Kidney capillary endothelial cell (primary cell): ENCODE measurements at regions not wholly inside any gene's neighbourhood (a gene's known extent, or its start where the extent isn't known, plus 50 kb on each side); places are given as distances from the start of the nearest gene placed in this dataset.

Source experiments
- DNase-seq: peaks from one replicate; pipeline ENCODE4 v3.0.0-alpha.2; 2018; ENCODE audit warnings: low spot score

GRCh38 chr4:124529131-124529530 is 183.4 kb downstream of the ANKRD50 start:
- no peak for DNase-seq

DNA sequence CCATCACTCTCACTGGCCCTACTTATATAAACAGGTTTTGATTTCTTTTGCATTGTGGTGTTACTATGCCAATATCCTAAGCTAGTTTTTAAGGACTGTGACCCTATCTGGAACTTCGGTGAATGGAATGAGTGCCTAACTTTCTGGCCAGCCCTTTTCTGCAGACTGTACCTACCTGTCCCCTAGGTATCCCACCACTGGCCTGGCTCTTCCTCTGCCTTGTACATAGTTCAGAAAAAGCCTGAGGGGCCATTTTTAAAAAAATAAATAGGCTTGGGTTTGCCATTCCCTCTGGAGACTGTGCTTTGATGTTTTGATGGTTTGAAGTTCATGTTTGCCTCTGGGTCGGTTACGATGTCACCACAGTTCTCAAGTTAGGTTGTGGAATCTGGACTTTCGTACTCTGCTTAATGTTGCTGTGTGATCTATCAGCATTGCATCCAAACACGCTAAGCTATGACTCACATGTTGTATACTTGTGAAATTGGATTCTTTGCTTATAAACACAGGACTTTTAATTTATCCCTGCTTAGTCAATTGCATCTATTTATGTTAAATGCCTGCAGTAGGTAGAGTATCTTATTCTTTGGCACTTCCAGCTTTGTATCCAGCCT is 182.0 kb downstream of the ANKRD50 start:
- no peak for DNase-seq

DNA sequence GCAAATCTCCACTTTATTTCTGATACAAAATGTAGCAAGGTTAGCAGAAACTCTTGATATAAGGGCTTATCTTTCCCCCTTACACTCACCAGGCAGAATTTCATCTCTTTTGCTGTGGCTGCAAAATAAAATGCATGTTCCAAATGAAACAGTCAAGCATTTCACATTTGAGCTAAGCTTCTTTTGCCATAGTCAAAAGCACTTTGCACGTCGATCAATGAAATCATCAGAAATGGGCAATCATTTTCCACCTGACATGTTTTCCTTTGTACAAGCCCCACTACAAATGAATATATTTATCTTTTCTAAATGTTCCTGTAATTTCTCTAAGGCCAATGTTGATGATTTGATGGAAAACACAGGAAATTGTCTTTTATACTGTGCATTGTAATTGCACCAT is 178.4 kb downstream of the ANKRD50 start:
- DNase-seq = no peak

- DNase-seq = no peak
Observed at GRCh38 chr4:124535003-124535402, 177.5 kb downstream of the ANKRD50 start.

- DNase-seq = no peak
Observed at GRCh38 chr4:124536946-124537345, 175.6 kb downstream of the ANKRD50 start.

GRCh38 chr4:124537971-124538370 is 174.6 kb downstream of the ANKRD50 start:
- DNase-seq = no peak

DNA sequence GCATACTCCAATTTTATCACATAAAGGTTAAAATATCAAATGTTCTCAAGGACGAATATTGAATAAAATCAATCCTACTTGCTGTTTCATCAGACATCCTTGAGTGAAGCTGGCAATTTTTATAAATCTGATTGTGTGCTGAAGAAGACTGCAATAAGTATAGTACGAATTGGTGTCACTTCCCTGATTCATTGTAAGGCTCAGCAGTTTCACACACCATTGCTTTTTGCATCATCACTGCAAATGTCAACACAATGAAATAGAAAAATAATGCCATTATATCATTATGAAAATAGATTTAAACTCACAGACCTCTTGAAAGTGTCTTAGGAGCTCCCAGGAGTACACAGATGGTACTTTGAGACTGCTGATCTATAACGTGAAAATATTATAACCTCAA is 172.5 kb downstream of the ANKRD50 start:
- DNase-seq = no peak

DNA sequence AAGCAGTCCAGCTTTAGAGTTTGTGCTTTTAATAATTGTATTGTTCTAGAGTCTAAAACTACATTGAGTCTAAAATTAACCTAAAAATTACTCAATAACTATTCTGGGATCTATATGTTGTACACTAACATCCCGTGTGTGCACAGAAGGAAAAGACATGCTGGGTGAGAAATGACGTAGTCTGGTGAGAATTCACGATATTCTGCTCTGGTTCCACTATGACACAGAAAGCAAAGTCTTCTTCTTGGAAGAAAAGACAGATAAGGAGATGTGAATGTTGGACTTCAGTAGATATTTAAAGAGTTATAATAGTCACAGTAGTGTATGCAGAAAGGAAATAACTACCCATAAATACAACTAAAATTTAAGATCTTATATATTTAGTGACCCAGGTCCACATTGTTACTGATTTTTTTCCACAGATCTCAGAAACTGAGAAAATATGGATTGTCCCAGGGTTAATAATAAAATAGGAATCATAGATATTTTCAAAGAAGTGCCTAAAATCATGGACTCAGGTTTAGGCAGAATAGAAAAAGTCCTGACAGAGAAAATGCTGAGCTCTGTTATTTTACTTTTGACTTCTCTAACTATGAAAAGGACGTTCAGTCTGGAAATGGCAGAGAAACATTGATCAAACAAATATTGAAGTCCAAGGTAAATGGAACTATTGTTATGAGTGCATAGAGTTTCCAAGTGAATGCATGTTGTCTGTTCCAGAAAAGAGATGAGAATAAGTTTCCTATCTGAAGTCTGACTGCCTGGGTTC is 170.7 kb downstream of the ANKRD50 start:
- DNase-seq = no peak

DNA sequence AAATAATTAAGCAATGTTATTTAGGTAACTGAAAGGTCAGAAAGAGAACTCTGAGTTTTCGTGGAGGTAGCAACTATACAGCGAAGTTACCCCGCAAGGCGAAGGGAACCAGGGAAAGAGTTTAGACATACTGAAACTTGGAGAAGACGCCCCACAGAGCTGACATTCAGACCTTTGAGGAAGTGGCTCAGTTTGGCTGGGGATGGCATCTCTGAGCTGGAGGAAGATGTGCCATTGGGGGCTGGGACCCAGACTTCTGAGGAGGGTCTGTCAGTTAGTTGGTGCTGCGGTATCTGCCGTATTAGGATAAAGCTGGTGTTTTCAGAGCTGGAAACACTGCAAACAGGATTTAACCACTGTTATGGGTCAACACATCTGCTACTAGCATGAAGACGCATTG is 156.6 kb downstream of the ANKRD50 start:
- DNase-seq = no peak

DNA sequence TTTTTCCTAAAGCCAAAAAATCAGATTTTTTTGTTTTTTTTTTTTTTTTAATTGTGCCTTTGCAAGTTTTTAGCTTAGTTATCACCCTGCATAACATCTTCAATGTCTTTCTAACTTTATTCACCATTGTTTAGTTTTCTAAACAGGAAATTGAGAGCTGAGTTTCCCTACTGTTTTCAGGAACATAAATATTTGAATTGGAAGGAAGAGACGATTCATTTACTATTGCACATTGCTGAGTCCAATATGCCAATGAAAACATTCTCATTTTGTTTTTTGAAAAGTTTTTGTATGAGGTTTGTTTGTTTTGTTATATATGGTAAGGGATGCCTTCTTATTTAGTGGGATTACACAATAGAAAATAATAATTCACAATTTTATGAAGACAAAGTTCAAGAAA is 148.4 kb downstream of the ANKRD50 start:
- DNase-seq = no peak

DNA sequence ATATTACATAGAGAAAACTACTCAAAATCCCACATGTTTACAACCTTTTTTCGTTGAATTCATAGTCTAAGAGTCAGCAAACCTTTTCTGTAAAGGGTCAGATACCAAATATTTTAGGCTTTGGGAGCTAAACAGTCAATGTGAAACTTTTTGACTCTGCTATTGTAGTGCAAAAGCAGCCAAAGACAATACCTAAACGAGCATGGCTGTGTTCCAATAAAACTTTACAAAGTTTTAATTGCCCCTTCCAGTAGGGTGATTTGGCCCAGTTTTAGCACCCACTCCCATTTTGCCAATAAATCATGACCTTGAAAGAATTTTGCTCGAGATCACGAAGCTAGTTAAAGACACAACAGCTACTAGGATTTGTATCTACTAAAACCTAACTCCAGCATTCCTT is 147.2 kb downstream of the ANKRD50 start:
- no peak for DNase-seq

- DNase-seq = no peak
Observed at GRCh38 chr4:124566030-124566429, 146.5 kb downstream of the ANKRD50 start.

DNA sequence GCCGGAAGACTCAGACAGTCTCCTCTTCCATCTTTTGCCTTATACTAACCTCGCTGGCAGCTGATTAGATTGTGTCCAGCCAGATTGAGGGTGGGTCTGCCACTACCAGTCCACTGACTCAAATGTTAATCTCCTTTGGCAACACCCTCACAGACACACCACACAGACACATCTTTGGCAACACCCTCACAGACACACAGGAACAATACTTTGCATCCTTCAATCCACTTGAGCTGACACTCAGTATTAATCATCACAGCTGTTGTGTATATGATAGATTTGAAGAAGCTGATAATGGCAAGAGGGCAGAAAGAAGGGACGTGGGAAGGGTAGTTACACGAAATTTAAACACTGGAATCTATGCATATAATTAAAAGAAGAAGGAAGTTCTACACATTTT is 139.5 kb downstream of the ANKRD50 start:
- DNase-seq = no peak

- no peak for DNase-seq
Observed at GRCh38 chr4:124579896-124580295, 132.6 kb downstream of the ANKRD50 start.

DNA sequence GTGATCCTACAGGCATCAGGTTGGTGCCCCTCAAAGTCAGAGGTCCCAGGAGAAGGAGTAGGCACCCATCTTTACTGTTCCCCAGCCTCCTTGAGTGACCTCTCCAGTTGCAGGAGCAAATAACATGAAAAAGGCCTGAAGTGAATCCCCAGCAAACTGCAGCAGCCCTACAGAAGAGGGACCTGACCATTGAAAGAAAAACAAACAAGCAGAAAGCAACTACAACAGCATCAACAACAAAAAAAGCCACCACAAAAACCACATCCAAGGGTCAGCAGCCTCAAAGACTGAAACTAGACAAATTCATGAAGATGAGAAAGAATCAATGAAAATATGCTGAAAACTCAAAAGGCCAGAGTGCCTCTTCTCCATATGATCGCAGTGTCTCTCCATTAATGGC is 128.7 kb downstream of the ANKRD50 start:
- DNase-seq = no peak

- no peak for DNase-seq
Observed at GRCh38 chr4:124589786-124590185, 122.7 kb downstream of the ANKRD50 start.

GRCh38 chr4:124590480-124590879 is 122.1 kb downstream of the ANKRD50 start:
- no peak for DNase-seq

DNA sequence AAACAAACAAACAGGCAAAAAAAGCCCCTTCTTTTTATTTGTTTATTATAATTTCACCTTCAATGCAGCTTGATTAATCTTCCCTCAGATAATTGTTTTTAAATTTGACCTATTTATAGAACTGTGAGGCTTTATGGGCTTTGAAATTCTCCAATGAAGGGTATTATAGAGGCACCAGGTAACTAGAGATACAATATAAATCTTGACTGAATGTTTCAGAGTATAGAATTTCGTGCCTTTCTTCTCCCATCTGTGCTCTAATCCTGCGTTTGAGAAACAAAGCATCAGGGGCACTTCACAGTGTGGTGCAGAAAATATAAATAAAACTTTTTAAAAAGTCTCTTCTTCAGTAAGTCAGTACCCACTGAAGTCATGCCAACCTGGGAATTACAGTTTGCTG is 120.9 kb downstream of the ANKRD50 start:
- no peak for DNase-seq

DNA sequence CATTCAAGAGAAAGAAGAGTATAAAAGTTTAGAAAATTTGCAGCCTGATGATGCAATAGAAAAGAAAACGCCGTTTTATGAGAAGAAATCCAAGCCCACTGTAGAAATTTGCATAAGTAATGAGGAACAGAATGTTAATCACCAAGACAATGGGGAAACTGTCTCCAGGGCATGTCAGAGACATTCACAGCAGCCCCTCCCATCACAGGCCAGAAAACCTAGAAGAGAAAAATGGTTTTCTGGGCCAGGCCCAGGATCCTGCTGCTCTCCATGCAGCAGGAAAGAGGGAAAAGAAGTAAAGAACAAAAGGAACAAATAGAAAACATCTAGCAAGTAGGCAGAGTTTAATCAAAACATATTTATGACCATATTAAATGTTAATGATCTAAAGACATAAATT is 119.0 kb downstream of the ANKRD50 start:
- DNase-seq = no peak

GRCh38 chr4:124594945-124595344 is 117.6 kb downstream of the ANKRD50 start:
- no peak for DNase-seq

GRCh38 chr4:124596816-124597215 is 115.7 kb downstream of the ANKRD50 start:
- no peak for DNase-seq

DNA sequence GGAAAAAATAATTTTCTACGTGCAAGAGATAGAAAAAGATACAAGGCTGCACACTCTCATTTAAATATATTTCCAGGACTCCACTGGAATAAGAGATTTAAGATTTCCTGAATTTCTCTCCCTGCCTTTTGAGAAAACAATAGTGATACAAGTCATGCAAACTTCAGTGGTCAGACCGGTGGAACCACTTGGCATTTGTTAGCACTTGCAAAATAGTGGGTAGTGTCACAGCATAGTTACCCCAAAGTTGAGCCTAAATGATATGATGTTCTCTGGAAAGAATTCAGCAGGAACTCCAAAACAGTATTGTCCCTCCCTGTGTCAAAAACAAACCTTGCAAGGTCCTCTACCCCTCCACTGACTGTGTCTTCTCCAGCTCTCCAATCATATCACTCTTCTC is 102.3 kb downstream of the ANKRD50 start:
- DNase-seq = no peak
